Endometrium (tissue), 2 donors: ENCODE measurements at regions not wholly inside any gene's neighbourhood (a gene's known extent, or its start where the extent isn't known, plus 50 kb on each side); places are given as distances from the start of the nearest gene placed in this dataset.

ENCODE experiments used
- FAIRE-seq: peaks from 2 replicates; lab custom pipeline; 2012; peaks lifted over from hg19 to GRCh38; lab: Jason Lieb, UNC
- donor health status: control.
- donor health status: control.

DNA sequence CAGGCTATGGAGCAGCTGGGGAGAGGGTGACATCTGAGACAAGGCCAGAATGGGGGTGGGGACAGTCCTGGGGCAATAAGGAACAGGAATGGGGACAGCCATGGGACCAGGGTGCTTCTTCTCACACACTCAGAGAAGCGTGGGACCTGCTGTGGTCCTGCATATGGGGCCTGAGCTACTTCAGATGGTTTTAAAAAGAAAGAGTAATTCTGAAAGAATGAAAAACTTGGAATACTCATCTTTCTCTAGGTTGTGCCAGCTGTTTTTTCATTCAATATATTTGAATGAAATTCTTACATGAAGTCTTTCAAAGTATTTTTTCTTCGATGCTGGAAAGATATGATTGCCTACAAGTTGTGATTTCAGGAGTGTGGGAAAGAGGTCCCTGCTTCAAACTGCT, 227.5 kb upstream of the APCDD1 start:
- FAIRE-seq, result no peak

- no peak for FAIRE-seq
Measured at GRCh38 chr18:10228326-10228725, 226.1 kb upstream of the APCDD1 start.

DNA sequence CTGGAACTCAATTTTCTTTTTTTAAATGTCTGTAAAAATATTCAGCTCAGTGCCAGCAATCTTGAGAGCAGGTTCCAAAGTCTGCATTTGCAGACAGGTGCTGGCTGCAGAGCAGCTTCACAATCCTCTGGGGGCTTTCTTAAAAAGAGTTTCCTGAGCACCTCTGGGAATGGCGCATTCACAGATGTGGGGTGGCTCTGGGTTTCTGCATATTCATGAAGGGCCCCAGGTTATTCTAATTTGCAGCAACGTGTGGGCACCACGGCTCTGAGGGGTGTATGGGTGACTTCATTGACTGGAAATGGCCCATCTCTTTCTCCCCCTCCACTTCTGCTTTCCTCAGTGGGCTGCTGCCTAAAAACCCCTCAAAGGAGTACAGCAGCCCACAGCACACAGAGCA, 225.0 kb upstream of the APCDD1 start:
- no peak for FAIRE-seq

DNA sequence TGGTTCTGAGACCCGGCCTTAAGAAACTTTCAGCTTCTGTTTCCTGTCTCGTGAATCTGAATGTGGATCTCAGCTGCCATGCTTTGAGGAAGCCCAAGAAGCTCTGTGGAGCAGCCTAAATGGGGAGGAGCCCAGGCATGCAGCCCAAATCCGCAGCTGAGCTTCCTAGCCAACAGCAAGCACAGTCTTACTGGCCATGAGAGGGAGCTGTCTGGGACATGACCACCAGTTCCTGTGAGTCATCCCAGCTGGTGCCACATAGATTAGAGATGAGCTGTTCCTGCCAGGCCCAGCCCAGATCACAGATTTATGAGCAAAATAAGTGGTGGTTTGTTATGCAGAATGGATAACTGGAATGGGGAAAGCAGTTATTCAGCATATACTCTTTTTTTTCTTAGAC, 224.4 kb upstream of the APCDD1 start:
- no peak for FAIRE-seq

- no peak for FAIRE-seq
Measured at GRCh38 chr18:10231220-10231619, 223.2 kb upstream of the APCDD1 start.

- no peak for FAIRE-seq
Measured at GRCh38 chr18:10232062-10232461, 222.4 kb upstream of the APCDD1 start.

GRCh38 chr18:10233082-10233875, 221.2 kb upstream of the APCDD1 start:
- FAIRE-seq, result no peak

- FAIRE-seq, result no peak
Measured at GRCh38 chr18:10234281-10234680, 220.2 kb upstream of the APCDD1 start.

GRCh38 chr18:10234912-10235660, 219.3 kb upstream of the APCDD1 start:
- FAIRE-seq, result no peak

GRCh38 chr18:10235661-10235952, 218.8 kb upstream of the APCDD1 start:
- FAIRE-seq, result no peak

DNA sequence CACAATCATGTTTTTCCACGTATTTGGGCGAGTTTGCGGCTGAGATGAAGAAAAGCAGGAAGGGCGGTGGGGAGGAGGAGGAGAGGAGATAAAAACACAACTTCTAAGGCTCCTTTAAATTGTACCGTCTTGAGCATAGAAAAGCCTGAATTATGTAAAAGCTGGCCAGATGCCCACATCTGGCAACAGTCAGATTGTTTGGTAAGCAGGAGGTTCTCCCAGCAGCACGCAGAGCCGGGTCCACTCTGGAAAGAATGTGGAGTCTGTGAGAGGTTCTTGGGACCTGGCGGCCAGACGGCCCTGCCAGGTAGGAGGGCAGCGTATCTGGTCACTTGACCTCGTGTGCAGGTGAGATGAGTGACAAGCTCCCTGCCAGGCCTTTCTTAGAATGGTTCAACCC, 215.3 kb upstream of the APCDD1 start:
- FAIRE-seq, result no peak

DNA sequence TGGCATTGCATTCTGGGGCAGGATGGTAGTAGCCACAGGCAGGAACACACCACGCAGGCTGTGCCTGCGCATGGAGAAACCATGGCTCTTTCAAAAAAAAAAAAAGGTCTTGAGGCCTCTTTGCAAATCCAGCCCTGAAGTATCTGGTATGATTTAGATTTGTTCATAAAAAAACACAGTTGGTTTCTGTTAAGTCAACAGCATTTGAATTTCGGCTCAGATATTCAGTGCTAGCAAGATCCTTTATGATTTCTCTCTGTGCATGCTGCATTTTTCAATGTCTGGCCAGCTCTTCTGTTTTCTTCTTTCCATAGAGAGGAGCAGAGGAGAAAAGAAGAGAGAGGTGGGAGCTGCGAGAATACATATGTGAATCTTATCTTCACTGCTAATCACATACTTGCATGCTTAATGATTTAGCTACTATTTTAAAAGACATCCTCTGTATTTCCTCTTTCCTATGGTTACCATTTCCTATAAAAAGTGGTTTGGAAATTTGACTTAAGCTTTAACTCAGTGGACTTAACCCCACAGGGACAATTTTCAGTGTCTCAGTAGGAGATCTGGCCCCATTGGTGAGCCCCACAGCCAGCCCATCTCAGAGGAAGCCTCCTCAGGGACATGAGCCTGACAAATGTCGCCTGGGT, 214.3 kb upstream of the APCDD1 start:
- FAIRE-seq, result no peak

GRCh38 chr18:10240973-10241372, 213.5 kb upstream of the APCDD1 start:
- FAIRE-seq, result no peak

GRCh38 chr18:10241579-10241978, 212.9 kb upstream of the APCDD1 start:
- no peak for FAIRE-seq

- no peak for FAIRE-seq
Measured at GRCh38 chr18:10242936-10243680, 211.3 kb upstream of the APCDD1 start.

GRCh38 chr18:10244341-10244740, 210.1 kb upstream of the APCDD1 start:
- FAIRE-seq, result no peak

- no peak for FAIRE-seq
Measured at GRCh38 chr18:10245031-10245845, 209.2 kb upstream of the APCDD1 start.

GRCh38 chr18:10245846-10246175, 208.6 kb upstream of the APCDD1 start:
- FAIRE-seq, result no peak

DNA sequence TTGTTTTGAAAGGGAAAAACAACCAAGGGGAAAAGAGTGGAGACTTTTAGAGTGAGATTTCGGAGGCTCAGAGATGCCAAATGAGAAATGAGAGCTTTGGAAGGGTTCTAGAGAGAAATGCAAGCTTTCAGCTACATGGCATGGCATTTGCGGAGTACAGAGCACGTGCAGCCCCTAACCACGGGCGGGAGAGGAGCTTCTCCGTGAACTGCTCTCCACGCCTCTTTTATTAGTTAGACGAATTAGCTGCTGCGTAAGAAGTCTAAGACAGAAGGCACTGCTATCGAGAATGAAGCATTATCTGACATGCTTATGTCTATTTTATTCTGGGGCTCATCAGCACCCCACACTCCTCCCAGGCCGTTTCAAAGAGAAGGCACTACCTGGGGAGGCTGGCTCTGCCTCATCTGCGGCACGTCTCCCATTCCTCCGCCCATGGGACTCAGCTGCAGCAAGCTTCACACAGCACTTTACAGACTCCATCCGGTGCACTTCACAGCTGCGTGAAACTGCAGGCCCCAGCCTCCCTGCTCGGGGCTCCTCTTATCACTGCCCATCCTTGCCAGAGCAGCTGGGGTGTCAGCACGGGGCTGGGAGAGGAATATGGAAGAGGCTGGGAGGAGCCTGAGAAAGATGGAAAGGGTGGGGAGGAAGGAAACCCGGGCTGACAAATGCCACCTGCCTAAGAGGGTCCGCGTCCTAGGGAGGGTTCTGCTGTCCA, 207.3 kb upstream of the APCDD1 start:
- FAIRE-seq, result no peak

GRCh38 chr18:10247742-10248082, 206.7 kb upstream of the APCDD1 start:
- FAIRE-seq, result no peak

DNA sequence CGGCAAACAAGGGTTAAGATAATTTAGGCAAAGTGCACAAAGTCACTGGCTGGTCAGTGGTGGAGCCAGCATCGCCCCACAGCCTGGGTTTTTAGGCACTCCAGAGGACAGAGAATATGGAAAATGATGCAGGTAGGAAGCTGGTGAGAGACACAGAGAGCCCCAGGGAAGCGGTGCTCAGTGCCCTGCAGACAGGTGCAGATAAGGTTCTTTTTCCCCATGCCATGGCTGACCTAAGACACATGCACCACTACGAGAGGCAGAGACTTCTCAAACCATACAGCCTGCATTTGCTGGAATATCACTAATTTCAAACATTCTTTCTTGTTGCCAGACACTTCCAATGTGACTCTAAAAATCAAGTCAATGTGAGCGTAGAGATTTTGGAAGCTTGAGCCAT, 205.7 kb upstream of the APCDD1 start:
- no peak for FAIRE-seq
